ENCODE measurements at regions not wholly inside any gene's neighbourhood (a gene's known extent, or its start where the extent isn't known, plus 50 kb on each side); places are given as distances from the start of the nearest gene placed in this dataset.

DNA sequence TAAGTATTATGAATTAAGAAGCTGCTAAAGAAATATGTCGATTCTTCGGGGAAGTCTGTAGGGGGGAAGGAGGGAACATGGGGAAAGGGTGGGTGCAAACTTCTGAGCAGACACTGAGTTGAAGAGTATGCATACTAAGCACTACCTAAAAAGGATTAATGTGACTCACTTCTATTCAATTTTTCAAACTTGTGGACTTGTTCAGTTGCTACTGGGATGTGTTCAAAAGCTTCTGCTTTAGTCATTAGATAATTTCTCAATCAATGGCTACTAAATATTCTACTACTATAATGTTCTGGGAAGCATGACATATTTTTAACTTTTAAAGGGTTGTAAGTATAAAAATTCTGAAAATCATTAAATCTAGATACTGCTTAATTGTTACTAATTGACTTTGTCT, 109.7 kb upstream of the FER start:
- no peak overlapping the region for H3K27ac Mint-ChIP-seq
- H3K4me3 Mint-ChIP-seq: no peak overlapping the region
- ChIA-PET CTCF (no interaction called here), POLR2A (no interaction called here)
- DNase-seq: no peak
- peaks cover 6% of the 10 kb centered on the region for H3K27me3 Mint-ChIP-seq
- no peaks in the 10 kb centered on the region for H3K36me3 Mint-ChIP-seq (ENCODE audit: low read depth)
- no peaks in the 10 kb centered on the region for H3K9me3 Mint-ChIP-seq
- H3K4me1 Mint-ChIP-seq: no peaks in the 10 kb centered on the region

DNA sequence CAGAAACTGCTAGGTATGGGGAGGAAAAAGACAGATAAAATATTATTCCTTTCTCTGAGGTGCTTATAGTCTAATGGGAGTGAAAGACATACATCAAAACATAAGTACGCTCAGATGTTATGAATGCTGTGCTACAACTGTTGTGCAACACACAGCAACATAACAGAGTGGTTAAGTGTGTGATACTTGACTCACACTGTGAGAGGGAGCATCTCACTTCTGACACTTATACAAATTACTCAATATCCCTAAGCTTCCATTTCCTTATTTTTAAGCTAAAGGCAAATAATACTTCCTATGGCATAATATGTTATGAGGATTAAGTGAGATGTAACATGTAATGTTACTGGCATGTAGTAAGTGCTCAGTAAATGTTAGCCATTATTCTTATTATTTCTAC, 110.6 kb upstream of the FER start:
- no peak for DNase-seq
- ChIA-PET CTCF (no interaction called here), POLR2A (no interaction called here)
- Mint-ChIP-seq H3K4me1 (no peaks in the 10 kb centered on the region), H3K27ac (no peak overlapping the region), H3K36me3 (ENCODE audit: low read depth) (no peaks in the 10 kb centered on the region), H3K4me3 (no peak overlapping the region), H3K9me3 (no peaks in the 10 kb centered on the region), H3K27me3 (peaks cover 5% of the 10 kb centered on the region)

DNA sequence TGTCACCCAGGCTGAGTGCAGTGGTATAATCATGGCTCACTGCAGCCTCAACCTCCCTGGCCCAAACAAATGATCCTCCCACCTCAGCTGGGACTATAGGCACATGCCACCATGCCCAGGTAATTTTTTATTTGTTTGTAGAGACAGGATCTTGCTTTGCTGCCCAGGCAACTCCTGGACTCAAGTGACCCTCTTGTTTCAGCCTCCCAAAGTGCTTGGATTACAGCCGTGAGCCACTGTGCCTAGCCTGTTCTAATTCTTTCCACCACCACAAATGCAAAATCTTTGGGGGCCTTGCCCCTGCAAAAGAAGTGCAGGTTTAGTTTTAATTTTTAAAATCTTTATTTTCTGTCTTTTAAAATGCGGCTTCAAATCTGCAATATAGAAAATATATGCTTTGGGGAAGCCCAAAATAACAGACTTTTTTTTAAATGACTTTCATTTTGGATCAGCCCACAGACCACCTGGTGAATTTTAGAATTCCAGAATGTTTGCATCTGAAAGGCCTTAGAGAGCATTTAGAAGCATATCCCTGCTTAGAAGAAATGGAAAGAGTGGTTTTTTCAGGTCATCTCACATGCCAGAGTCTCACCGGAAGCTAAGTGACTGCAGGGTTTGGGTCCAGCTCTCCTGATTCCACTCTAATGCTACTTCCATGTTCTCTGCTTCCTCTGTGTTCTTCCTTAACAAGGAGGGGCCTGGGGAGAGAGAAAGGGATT, 111.4 kb upstream of the FER start:
- no peaks in the 10 kb centered on the region for H3K9me3 Mint-ChIP-seq
- CTCF ChIA-PET: no interaction called here
- H3K4me3 Mint-ChIP-seq: no peak overlapping the region

DNA sequence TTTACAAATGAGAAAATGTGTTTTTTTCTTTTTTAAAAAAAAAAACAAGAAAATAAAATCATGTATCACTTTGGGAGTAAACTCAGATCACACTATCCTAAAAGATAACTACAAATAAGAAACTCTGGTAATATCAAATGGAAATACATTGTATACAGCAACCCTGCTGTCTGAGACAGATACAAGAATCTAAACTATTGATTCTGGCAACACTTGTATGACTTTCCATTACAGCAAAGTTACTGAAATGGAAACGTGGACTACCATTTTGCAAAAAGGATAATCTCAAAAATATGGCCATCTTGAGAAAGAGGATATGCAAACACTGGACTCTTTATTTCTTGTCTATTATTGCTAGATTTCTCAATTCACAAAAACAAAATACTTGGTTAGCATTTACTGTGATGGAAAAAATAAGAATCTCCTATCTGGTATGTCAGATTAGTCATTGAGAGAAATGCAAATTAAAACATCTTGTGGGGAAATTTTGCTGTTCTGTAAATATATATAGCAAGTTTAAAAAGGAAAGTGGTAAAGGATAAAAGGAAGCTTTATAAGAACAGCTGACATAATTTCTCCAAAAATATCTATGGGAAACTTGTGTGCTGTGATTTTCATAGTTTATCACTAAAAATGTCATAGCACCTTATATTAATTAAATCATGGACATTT, 112.9 kb upstream of the FER start:
- no peaks in the 10 kb centered on the region for H3K36me3 Mint-ChIP-seq (ENCODE audit: low read depth)
- POLR2A ChIA-PET: no interaction called here
- CTCF ChIA-PET: no interaction called here
- H3K27me3 Mint-ChIP-seq: peaks cover 4% of the 10 kb centered on the region
- DNase-seq: no peak
- H3K4me3 Mint-ChIP-seq: no peak overlapping the region
- H3K9me3 Mint-ChIP-seq: no peaks in the 10 kb centered on the region
- H3K27ac Mint-ChIP-seq: no peak overlapping the region
- no peaks in the 10 kb centered on the region for H3K4me1 Mint-ChIP-seq

More for the DNA sequence above, 111.4 kb upstream of the FER start:
- no peak for DNase-seq
- Mint-ChIP-seq H3K27ac (no peak overlapping the region), H3K4me1 (no peaks in the 10 kb centered on the region), H3K27me3 (peaks cover 4% of the 10 kb centered on the region), H3K36me3 (ENCODE audit: low read depth) (no peaks in the 10 kb centered on the region)
- POLR2A ChIA-PET: no interaction called here

DNA sequence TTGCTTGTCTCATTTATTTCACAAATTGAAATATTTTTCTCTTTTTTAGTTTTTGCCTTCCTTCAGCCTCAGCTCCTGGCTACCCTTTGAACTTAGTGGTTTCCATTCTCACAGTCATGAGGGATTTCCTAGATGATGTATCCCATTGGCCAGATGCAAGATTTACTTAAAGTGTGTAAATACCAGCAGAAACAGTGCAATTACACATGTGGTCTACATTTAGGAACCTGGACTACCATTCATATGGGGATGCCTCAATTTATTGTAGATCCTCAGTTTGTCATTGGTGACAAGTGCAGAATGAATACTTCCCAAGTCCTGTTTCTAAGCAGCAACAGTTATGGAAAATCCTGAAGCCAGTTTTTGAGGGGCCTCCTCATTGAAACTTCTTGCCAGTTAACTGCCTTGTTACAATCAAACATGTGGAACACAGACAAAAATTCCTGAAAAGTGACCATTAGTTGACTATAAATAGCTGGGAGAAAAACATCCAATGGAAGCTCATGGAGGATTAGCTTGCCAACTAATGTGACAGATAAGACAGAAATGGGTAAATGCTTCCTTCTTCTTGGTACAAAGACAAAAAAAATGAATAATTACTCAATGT, 113.6 kb upstream of the FER start:
- ChIA-PET POLR2A (no interaction called here), CTCF (no interaction called here)
- Mint-ChIP-seq H3K4me3 (no peak overlapping the region), H3K36me3 (ENCODE audit: low read depth) (no peaks in the 10 kb centered on the region), H3K27ac (no peak overlapping the region), H3K9me3 (no peaks in the 10 kb centered on the region), H3K27me3 (peaks cover 4% of the 10 kb centered on the region), H3K4me1 (no peaks in the 10 kb centered on the region)
- no peak for DNase-seq

DNA sequence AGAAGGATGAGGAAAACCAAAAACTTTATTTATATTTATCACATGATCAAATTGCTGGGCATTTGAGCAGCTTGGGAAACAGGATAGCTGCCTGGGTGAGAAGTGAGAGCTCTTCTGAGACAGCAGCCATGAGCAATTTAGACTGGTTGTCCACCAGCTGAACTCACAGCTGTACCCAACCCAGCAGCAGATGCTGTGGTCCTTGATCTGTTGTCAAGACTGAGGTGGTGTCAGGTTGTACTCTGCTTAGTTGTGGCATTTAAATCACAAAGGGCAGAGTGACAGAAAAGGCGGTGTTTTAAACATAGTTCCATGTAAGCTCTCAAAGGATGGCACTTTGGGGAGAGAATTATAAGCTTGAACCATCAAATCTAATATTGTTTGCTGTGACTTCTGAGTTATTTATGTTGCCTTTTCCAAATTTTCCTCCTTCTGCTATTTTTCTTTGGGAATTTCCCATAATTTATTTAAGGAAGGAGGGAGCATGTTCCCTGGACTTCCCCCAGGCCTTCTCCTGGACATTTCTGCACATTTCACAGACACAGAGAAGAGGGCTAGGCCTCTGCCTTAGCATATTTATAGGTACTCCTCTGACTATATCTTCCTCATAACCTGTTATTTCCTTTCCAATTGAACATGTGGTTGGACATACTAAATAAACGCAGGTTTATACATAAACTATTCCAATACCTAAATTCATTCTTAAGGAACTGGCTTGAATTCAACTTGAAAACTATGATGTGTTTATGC, 117.7 kb upstream of the FER start:
- H3K9me3 Mint-ChIP-seq: no peaks in the 10 kb centered on the region
- no peak overlapping the region for H3K27ac Mint-ChIP-seq
- ChIA-PET POLR2A (no interaction called here), CTCF (interaction anchor here (1.0 kb wide), 1 partner anchor 13 kb away, joined by 3 read pairs; no protein-coding TSS in a partner anchor)
- H3K4me3 Mint-ChIP-seq: no peak overlapping the region
- no peak for DNase-seq
- no peaks in the 10 kb centered on the region for H3K36me3 Mint-ChIP-seq (ENCODE audit: low read depth)
- H3K4me1 Mint-ChIP-seq: no peaks in the 10 kb centered on the region
- peaks cover 2% of the 10 kb centered on the region for H3K27me3 Mint-ChIP-seq

DNA sequence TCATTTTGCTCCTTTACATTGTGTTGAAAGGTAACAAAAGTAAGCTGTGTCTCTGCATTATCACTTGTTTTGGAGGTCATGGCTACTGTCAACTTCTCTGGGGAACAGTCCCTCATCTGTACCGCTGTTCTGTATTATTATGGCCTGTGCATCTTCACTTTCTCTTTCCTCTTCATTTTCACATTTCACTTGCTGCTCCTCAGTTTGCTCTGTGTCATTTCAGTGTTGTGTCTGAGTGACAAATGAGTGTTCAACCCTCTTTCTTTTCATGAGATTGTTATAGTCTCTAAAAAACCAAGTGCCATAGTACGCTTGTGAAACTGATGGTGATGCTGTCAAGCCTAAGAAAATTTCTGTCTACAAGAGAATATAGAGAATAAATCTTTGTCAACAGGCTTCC, 122.0 kb upstream of the FER start:
- H3K9me3 Mint-ChIP-seq: no peaks in the 10 kb centered on the region
- H3K36me3 Mint-ChIP-seq (ENCODE audit: low read depth): no peaks in the 10 kb centered on the region
- peaks cover 2% of the 10 kb centered on the region for H3K27me3 Mint-ChIP-seq
- ChIA-PET POLR2A (no interaction called here), CTCF (no interaction called here)
- no peaks in the 10 kb centered on the region for H3K4me1 Mint-ChIP-seq
- H3K4me3 Mint-ChIP-seq: no peak overlapping the region
- no peak for DNase-seq
- H3K27ac Mint-ChIP-seq: no peak overlapping the region

DNA sequence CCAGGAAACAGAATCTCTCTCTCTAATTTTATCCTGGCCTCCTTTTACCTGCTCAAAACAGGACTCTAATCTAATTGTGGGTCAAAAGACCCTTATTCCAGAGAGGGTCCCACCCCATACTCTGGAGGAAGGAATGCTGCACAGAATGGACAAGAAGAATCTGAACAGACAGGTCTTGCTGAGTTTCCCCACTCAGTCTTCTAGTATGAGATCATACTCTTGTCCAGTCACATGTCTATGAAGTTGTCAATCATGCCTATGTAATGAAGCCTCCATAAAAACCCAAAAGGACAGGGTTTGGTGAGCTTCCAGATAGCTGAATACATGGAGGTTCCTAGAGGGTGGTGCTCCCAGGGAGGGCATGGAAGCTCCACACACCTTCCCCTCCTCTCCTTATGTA, 123.9 kb upstream of the FER start:
- Mint-ChIP-seq H3K4me1 (no peaks in the 10 kb centered on the region), H3K4me3 (no peak overlapping the region), H3K27ac (no peak overlapping the region), H3K27me3 (peaks cover 2% of the 10 kb centered on the region), H3K36me3 (ENCODE audit: low read depth) (no peaks in the 10 kb centered on the region), H3K9me3 (no peaks in the 10 kb centered on the region)
- DNase-seq: no peak
- ChIA-PET CTCF (no interaction called here), POLR2A (no interaction called here)

DNA sequence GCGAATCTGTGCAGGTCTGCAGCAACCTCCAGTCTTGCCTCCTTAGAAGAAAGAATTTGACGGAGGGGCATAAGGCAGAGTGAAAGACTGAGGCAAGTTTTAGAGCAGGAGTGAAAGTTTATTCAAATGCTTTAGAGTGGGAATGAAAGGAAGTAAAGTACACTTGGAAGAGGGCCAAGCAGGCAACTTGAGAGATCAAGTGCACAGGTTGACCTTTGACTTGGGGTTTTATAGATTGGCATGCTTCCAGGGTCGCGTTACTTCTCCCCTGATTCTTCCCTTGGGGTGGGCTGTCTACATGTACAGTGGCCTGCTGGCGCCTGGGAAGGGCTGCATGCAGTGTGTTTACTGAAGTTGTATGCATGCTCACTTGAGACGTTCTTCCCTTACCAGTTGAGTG, 127.2 kb upstream of the FER start:
- no peak overlapping the region for H3K27ac Mint-ChIP-seq
- ChIA-PET POLR2A (no interaction called here), CTCF (no interaction called here)
- no peaks in the 10 kb centered on the region for H3K9me3 Mint-ChIP-seq
- no peak overlapping the region for H3K4me3 Mint-ChIP-seq
- H3K4me1 Mint-ChIP-seq: no peaks in the 10 kb centered on the region
- H3K27me3 Mint-ChIP-seq: peaks cover 1% of the 10 kb centered on the region
- DNase-seq: no peak
- no peaks in the 10 kb centered on the region for H3K36me3 Mint-ChIP-seq (ENCODE audit: low read depth)

DNA sequence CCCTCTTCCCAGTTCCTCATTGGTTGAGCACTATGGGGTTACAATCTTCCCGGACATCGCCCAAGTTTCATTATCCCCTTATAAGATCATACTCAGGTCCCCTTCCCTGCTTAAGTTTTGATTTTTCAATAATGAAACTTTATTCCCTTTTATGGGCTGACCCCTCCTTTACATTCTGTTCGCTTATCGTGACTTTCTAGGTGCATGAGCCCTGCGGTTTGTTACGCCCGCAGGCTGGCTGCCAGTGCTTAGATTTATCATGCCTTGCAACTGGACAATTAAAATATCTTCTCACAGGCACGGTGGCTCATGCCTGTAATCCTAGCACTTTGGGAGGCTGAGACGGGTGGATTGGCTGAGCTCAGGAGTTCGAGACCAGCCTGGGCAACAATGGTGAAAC, 127.9 kb upstream of the FER start:
- CTCF ChIA-PET: no interaction called here
- H3K4me1 Mint-ChIP-seq: no peaks in the 10 kb centered on the region
- peaks cover 1% of the 10 kb centered on the region for H3K27me3 Mint-ChIP-seq
- no peak for DNase-seq
- POLR2A ChIA-PET: no interaction called here
- no peaks in the 10 kb centered on the region for H3K9me3 Mint-ChIP-seq
- no peak overlapping the region for H3K27ac Mint-ChIP-seq
- H3K36me3 Mint-ChIP-seq (ENCODE audit: low read depth): no peaks in the 10 kb centered on the region
- H3K4me3 Mint-ChIP-seq: no peak overlapping the region

DNA sequence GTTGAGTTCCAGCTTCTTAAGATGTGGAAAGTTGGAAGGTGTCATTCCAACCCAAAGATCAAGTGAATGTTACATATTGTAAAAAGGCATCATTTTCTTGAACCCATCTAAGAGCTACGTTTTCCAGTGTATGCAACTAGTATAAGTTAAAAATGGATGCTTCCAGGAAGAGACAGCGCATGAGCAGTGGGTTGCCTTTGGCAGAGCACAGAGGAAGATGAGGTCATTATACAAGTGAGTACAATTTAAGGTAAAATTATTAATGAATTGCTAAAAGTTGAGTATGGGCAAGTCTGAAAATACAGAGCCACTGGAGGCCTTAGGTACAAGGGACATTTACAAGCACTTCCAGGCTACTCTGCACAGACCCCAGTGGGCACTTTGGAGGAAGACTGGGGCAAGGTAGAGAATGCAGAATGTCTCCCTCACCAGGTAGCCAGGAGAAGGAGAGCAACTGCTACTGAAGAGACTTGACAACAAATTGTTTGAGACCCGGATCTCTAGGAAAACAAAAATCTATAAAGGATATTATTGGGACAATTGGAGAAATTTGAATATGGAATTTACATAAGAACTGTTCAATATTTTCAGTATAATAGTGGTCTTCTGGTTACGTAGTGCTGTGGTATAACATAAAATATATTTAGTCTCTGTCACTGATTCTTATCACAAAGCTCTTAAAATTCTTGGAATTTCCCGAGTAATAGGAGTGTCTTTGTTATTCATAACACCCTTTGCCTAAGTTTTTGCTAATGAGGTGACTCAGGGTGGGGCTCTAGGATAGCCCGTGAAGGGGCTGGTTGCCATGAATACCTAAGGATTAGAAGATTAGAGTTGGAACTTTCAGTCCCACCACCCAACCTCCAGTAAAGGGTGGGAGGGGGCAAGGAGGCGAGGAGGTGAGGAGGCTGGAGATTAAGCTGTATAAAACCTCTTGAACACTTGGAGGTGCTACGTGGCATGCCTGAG, 129.9 kb upstream of the FER start:
- Mint-ChIP-seq H3K4me3 (no peak overlapping the region), H3K36me3 (ENCODE audit: low read depth) (no peaks in the 10 kb centered on the region)

DNA sequence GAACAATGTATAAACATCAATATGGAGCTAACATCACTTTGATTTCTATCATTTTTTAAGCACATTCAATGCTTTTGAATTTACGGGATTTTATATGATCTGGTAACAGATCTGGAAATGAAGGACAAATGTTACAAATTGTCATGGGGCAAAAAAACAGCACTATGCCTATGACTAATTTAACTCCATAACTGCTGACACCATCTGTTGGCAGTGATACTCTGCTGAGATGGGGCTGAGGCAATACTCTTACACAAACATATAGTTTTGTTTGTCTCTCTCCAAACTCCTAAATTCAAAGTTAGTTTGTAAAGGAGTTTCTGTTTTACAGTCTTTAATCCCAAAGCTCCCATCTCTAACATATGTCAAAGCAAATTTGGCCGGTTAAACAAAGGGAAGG, 132.5 kb upstream of the FER start:
- no peaks in the 10 kb centered on the region for H3K36me3 Mint-ChIP-seq (ENCODE audit: low read depth)
- no peak overlapping the region for H3K27ac Mint-ChIP-seq
- H3K27me3 Mint-ChIP-seq: peaks cover 2% of the 10 kb centered on the region
- H3K4me1 Mint-ChIP-seq: no peaks in the 10 kb centered on the region
- no peak for DNase-seq
- H3K9me3 Mint-ChIP-seq: no peaks in the 10 kb centered on the region
- H3K4me3 Mint-ChIP-seq: no peak overlapping the region
- POLR2A ChIA-PET: no interaction called here
- CTCF ChIA-PET: no interaction called here

More for the DNA sequence above, 129.9 kb upstream of the FER start:
- no peaks in the 10 kb centered on the region for H3K4me1 Mint-ChIP-seq
- ChIA-PET CTCF (no interaction called here), POLR2A (no interaction called here)
- DNase-seq: no peak
- no peak overlapping the region for H3K27ac Mint-ChIP-seq
- no peaks in the 10 kb centered on the region for H3K9me3 Mint-ChIP-seq
- peaks cover 1% of the 10 kb centered on the region for H3K27me3 Mint-ChIP-seq

DNA sequence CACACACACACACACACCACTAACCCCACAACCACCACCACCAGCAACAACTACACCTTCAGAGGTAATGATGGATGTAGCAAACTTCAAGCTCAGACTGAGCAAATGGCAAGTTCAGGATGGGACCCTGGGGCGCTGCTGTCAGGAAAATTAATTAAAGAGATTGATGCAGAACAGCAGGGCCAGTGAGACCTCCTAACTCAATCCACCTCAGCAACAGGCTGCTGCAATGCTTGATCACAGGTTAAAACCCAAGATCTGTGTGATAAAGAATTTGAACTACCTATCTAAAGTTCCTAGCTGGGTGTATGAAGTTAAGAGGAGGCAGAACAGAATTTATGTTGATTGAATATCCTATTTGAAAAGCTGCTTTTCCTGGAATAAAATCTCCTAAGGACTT, 140.3 kb upstream of the FER start:
- no peak overlapping the region for H3K4me3 Mint-ChIP-seq
- CTCF ChIA-PET: no interaction called here
- no peaks in the 10 kb centered on the region for H3K9me3 Mint-ChIP-seq
- H3K27ac Mint-ChIP-seq: no peak overlapping the region
- H3K36me3 Mint-ChIP-seq (ENCODE audit: low read depth): no peaks in the 10 kb centered on the region
- no peak for DNase-seq
- POLR2A ChIA-PET: no interaction called here
- H3K4me1 Mint-ChIP-seq: no peaks in the 10 kb centered on the region
- peaks cover 2% of the 10 kb centered on the region for H3K27me3 Mint-ChIP-seq

Measured in activated CD4-positive, alpha-beta memory T cell treated with anti-CD3 and anti-CD28 coated beads, Interleukin-2, amount 10 ng/mL, durations not matched to agents 7 days and 5 days (primary cell).